HG03439 (cell line): ENCODE measurements at regions not wholly inside any gene's neighbourhood (a gene's known extent, or its start where the extent isn't known, plus 50 kb on each side); places are given as distances from the start of the nearest gene placed in this dataset.
"Not testable (repeated sequence)": the region's sequence is repeated elsewhere in the genome, so short reads cannot be mapped to it uniquely, and the experiment has no call there.

Experiments used
- ATAC-seq: cut with Tn5 transposase; IDR thresholded peaks from one replicate; pipeline ENCODE4 v1.9.1; 2021; ENCODE audit warnings: mild to moderate bottlenecking, moderate library complexity; ENCODE audit not compliant: unreplicated experiment

GRCh38 chr16:65283181-65283651, 161.4 kb upstream of the CDH11 start:
- no peak for ATAC-seq

- ATAC-seq, result no peak
Measured at GRCh38 chr16:65281586-65281985, 159.7 kb upstream of the CDH11 start.

GRCh38 chr16:65280845-65281512, 159.1 kb upstream of the CDH11 start:
- ATAC-seq, result no peak

GRCh38 chr16:65279576-65279975, 157.7 kb upstream of the CDH11 start:
- no peak for ATAC-seq

GRCh38 chr16:65278874-65279273, 157.0 kb upstream of the CDH11 start:
- ATAC-seq, result no peak

GRCh38 chr16:65274566-65274965, 152.7 kb upstream of the CDH11 start:
- no peak for ATAC-seq

- no peak for ATAC-seq
Measured at GRCh38 chr16:65272699-65273414, 151.0 kb upstream of the CDH11 start.

- no peak for ATAC-seq
Measured at GRCh38 chr16:65271996-65272395, 150.1 kb upstream of the CDH11 start.

- no peak for ATAC-seq
Measured at GRCh38 chr16:65268331-65268730, 146.5 kb upstream of the CDH11 start.

GRCh38 chr16:65263896-65264295, 142.0 kb upstream of the CDH11 start:
- ATAC-seq, result no peak

- ATAC-seq, result no peak
Measured at GRCh38 chr16:65260746-65261145, 138.9 kb upstream of the CDH11 start.

- ATAC-seq, result no peak
Measured at GRCh38 chr16:65254144-65254543, 132.3 kb upstream of the CDH11 start.

- no peak for ATAC-seq
Measured at GRCh38 chr16:65249768-65250167, 127.9 kb upstream of the CDH11 start.

- no peak for ATAC-seq
Measured at GRCh38 chr16:65244787-65245186, 122.9 kb upstream of the CDH11 start.

GRCh38 chr16:65235339-65236177, 113.7 kb upstream of the CDH11 start:
- no peak for ATAC-seq

- not testable (repeated sequence) for ATAC-seq
Measured at GRCh38 chr16:65234721-65235320, 113.0 kb upstream of the CDH11 start.

GRCh38 chr16:65229191-65229662, 107.4 kb upstream of the CDH11 start:
- no peak for ATAC-seq

- ATAC-seq, result no peak
Measured at GRCh38 chr16:65227150-65227835, 105.4 kb upstream of the CDH11 start.

- ATAC-seq, result no peak
Measured at GRCh38 chr16:65226077-65226476, 104.2 kb upstream of the CDH11 start.

GRCh38 chr16:65225488-65225887, 103.6 kb upstream of the CDH11 start:
- no peak for ATAC-seq
